ENCODE measurements at regions not wholly inside any gene's neighbourhood (a gene's known extent, or its start where the extent isn't known, plus 50 kb on each side); places are given as distances from the start of the nearest gene placed in this dataset.

- WGBS, 4 donors, result 81 to 89% (median 85%) methylated on average over 4 of the region's 4 CpGs
- no peaks in the 10 kb centered on the region for H3K9me3 ChIP-seq (replicated peaks in 1 of 3)
- H3K27me3 ChIP-seq, result no peaks in the 10 kb centered on the region
- TF ChIP-seq POLR2A (IDR thresholded peaks at IDR 0.05) (no peak), CTCF (IDR thresholded peaks at IDR 0.05) (no peak)
- no peak overlapping the region for H3K27ac ChIP-seq
- intact Hi-C loops (cut with DNase I), result no loop called here
- DNase-seq, result no peak
- H3K4me1 ChIP-seq (replicated peaks in 1 of 2), result no peaks in the 10 kb centered on the region
- H3K36me3 ChIP-seq (replicated peaks in 1 of 2), result no peaks in the 10 kb centered on the region
- no peak overlapping the region for H3K4me3 ChIP-seq
Observed at GRCh38 chr3:170773682-170774425, 96.1 kb downstream of the RPL22L1 start.

- no peaks in the 10 kb centered on the region for H3K36me3 ChIP-seq (replicated peaks in 1 of 2)
- H3K4me1 ChIP-seq (replicated peaks in 1 of 2), result no peaks in the 10 kb centered on the region
- 56 to 77% (median 65%) methylated on average over 1 of the region's 1 CpG for WGBS, 4 donors
- no peak overlapping the region for H3K4me3 ChIP-seq
- H3K27ac ChIP-seq, result no peak overlapping the region
- no peak for DNase-seq
- intact Hi-C loops (cut with DNase I), result no loop called here
- H3K9me3 ChIP-seq (replicated peaks in 1 of 3), result no peaks in the 10 kb centered on the region
- H3K27me3 ChIP-seq, result no peaks in the 10 kb centered on the region
- no peak for TF ChIP-seq CTCF (IDR thresholded peaks at IDR 0.05)
- no peak for TF ChIP-seq POLR2A (IDR thresholded peaks at IDR 0.05)
Observed at GRCh38 chr3:170772175-170772574, 97.8 kb downstream of the RPL22L1 start.

- WGBS, 4 donors, result 44 to 72% (median 66%) methylated on average over 2 of the region's 2 CpGs
- TF ChIP-seq POLR2A (IDR thresholded peaks at IDR 0.05) (no peak), CTCF (IDR thresholded peaks at IDR 0.05) (no peak)
- Histone ChIP-seq H3K4me1 (replicated peaks in 1 of 2) (no peaks in the 10 kb centered on the region), H3K27ac (no peak overlapping the region), H3K4me3 (no peak overlapping the region), H3K36me3 (replicated peaks in 1 of 2) (no peaks in the 10 kb centered on the region), H3K9me3 (replicated peaks in 1 of 3) (no peaks in the 10 kb centered on the region), H3K27me3 (no peaks in the 10 kb centered on the region)
- DNase-seq, result no peak
- intact Hi-C loops (cut with DNase I), result no loop called here
Observed at GRCh38 chr3:170768334-170768801, 101.6 kb downstream of the RPL22L1 start.

GRCh38 chr3:170767576-170767941, 102.4 kb downstream of the RPL22L1 start:
- Histone ChIP-seq H3K4me1 (replicated peaks in 1 of 2) (no peaks in the 10 kb centered on the region), H3K27me3 (no peaks in the 10 kb centered on the region), H3K4me3 (no peak overlapping the region), H3K9me3 (replicated peaks in 1 of 3) (no peaks in the 10 kb centered on the region), H3K36me3 (replicated peaks in 1 of 2) (no peaks in the 10 kb centered on the region), H3K27ac (no peak overlapping the region)
- intact Hi-C loops (cut with DNase I), result no loop called here
- no peak for DNase-seq
- TF ChIP-seq POLR2A (IDR thresholded peaks at IDR 0.05) (no peak), CTCF (IDR thresholded peaks at IDR 0.05) (no peak)
- 89 to 100% (median 92%) methylated on average over 1 of the region's 1 CpG for WGBS, 4 donors
